Activated T-cell treated with anti-CD3 and anti-CD28 coated beads, Interleukin-2, amount 50 U/mL, for 72 hours (primary cell): ENCODE measurements at regions not wholly inside any gene's neighbourhood (a gene's known extent, or its start where the extent isn't known, plus 50 kb on each side); places are given as distances from the start of the nearest gene placed in this dataset.
A peak's percentile ranks its signal among the peaks of the same experiment; 100 is the strongest.

Experiments
- ATAC-seq, 2 donors: fragments of 150-1000 bp; cut with Tn5 transposase; replicated peaks in 1 of 2; 2 replicates each; pipeline ENCODE4 v1.10.0; 2021; ENCODE audit warnings: moderate library complexity in 2 of 2, mild to moderate bottlenecking in 1 of 2
- DNase-seq, 2 donors: peaks; one replicate each; pipeline ENCODE4 v3.0.0; 2021 to 2022; ENCODE audit warnings: mixed read lengths in 1 of 2
- H3K27ac Mint-ChIP-seq: one replicate; pipeline ENCODE4 v1.8.0; 2022; ENCODE audit warnings: mild to moderate bottlenecking, moderate library complexity, mixed read lengths
- H3K27me3 Mint-ChIP-seq: one replicate; pipeline ENCODE4 v1.8.0; 2022; ENCODE audit warnings: low read depth, mixed read lengths
- H3K36me3 Mint-ChIP-seq, 2 donors: one replicate each; pipeline ENCODE4 v1.8.0; 2022; ENCODE audit warnings: mixed read lengths in 2 of 2, mild to moderate bottlenecking in 1 of 2; ENCODE audit not compliant: insufficient read depth in 2 of 2
- H3K4me1 Mint-ChIP-seq: one replicate; pipeline ENCODE4 v1.8.0; 2022; ENCODE audit warnings: low read depth, mixed read lengths
- H3K4me3 Mint-ChIP-seq, 2 donors: one replicate each; pipeline ENCODE4 v1.8.0; 2022; ENCODE audit warnings: mild to moderate bottlenecking in 2 of 2, mixed read lengths in 2 of 2, moderate library complexity in 2 of 2
- H3K9me3 Mint-ChIP-seq, 2 donors: one replicate each; pipeline ENCODE4 v1.8.0; 2022; ENCODE audit warnings: mixed read lengths in 2 of 2

- Mint-ChIP-seq H3K27me3 (peaks cover 10% of the 10 kb centered on the region), H3K36me3 (no peaks in the 10 kb centered on the region), H3K4me1 (no peaks in the 10 kb centered on the region)
Measured at GRCh38 chr9:121577166-121577565, 74.3 kb upstream of the DAB2IP start.

GRCh38 chr9:121577572-121577971, 73.9 kb upstream of the DAB2IP start:
- H3K4me1 Mint-ChIP-seq: no peaks in the 10 kb centered on the region
- H3K9me3 Mint-ChIP-seq: no peaks in the 10 kb centered on the region
- DNase-seq (no peak), ATAC-seq (no peak)
- H3K36me3 Mint-ChIP-seq: no peaks in the 10 kb centered on the region
- H3K27ac Mint-ChIP-seq: no peak overlapping the region
- H3K4me3 Mint-ChIP-seq: no peak overlapping the region
- peaks cover 10% of the 10 kb centered on the region for H3K27me3 Mint-ChIP-seq

More at GRCh38 chr9:121577166-121577565, 74.3 kb upstream of the DAB2IP start:
- Mint-ChIP-seq H3K9me3 (no peaks in the 10 kb centered on the region), H3K4me3 (no peak overlapping the region), H3K27ac (no peak overlapping the region)
- ATAC-seq (no peak), DNase-seq (no peak)

GRCh38 chr9:121581786-121582600, 69.4 kb upstream of the DAB2IP start:
- DNase-seq (no peak), ATAC-seq (no peak)
- Mint-ChIP-seq H3K4me1 (no peaks in the 10 kb centered on the region), H3K36me3 (no peaks in the 10 kb centered on the region), H3K27ac (no peak overlapping the region), H3K27me3 (peaks cover 18% of the 10 kb centered on the region), H3K4me3 (no peak overlapping the region), H3K9me3 (no peaks in the 10 kb centered on the region)

- no peak for DNase-seq
- Mint-ChIP-seq H3K4me3 (no peak overlapping the region), H3K27ac (no peak overlapping the region), H3K27me3 (peaks cover 22% of the 10 kb centered on the region), H3K4me1 (no peaks in the 10 kb centered on the region), H3K36me3 (no peaks in the 10 kb centered on the region), H3K9me3 (no peaks in the 10 kb centered on the region)
- no peak for ATAC-seq
Measured at GRCh38 chr9:121582641-121583040, 68.8 kb upstream of the DAB2IP start.

- no peak for ATAC-seq
- Mint-ChIP-seq H3K36me3 (no peaks in the 10 kb centered on the region), H3K27ac (no peak overlapping the region), H3K4me1 (no peaks in the 10 kb centered on the region), H3K27me3 (peaks cover 30% of the 10 kb centered on the region), H3K4me3 (no peak overlapping the region), H3K9me3 (no peaks in the 10 kb centered on the region)
- DNase-seq: no peak
Measured at GRCh38 chr9:121584421-121584820, 67.0 kb upstream of the DAB2IP start.

- H3K9me3 Mint-ChIP-seq: no peaks in the 10 kb centered on the region
- H3K27ac Mint-ChIP-seq: no peak overlapping the region
- H3K4me1 Mint-ChIP-seq: no peaks in the 10 kb centered on the region
- ATAC-seq: no peak
- H3K4me3 Mint-ChIP-seq: no peak overlapping the region
- H3K36me3 Mint-ChIP-seq: no peaks in the 10 kb centered on the region
- no peak for DNase-seq
- peaks cover 43% of the 10 kb centered on the region for H3K27me3 Mint-ChIP-seq
Measured at GRCh38 chr9:121587863-121588262, 63.6 kb upstream of the DAB2IP start.

GRCh38 chr9:121589986-121590385, 61.4 kb upstream of the DAB2IP start:
- Mint-ChIP-seq H3K27ac (no peak overlapping the region), H3K9me3 (no peaks in the 10 kb centered on the region), H3K4me3 (no peak overlapping the region), H3K27me3 (peaks cover 55% of the 10 kb centered on the region), H3K36me3 (no peaks in the 10 kb centered on the region), H3K4me1 (no peaks in the 10 kb centered on the region)
- ATAC-seq (no peak), DNase-seq (no peak)

GRCh38 chr9:121592265-121592664, 59.2 kb upstream of the DAB2IP start:
- DNase-seq (no peak), ATAC-seq (no peak)
- Mint-ChIP-seq H3K4me1 (no peaks in the 10 kb centered on the region), H3K4me3 (no peak overlapping the region), H3K36me3 (no peaks in the 10 kb centered on the region), H3K27me3 (peaks cover 56% of the 10 kb centered on the region), H3K9me3 (no peaks in the 10 kb centered on the region), H3K27ac (no peak overlapping the region)

GRCh38 chr9:121593066-121593465, 58.4 kb upstream of the DAB2IP start:
- peaks cover 2 to 5% of the 10 kb centered on the region in 2 donors for H3K36me3 Mint-ChIP-seq
- H3K27ac Mint-ChIP-seq: no peak overlapping the region
- no peaks in the 10 kb centered on the region for H3K4me1 Mint-ChIP-seq

GRCh38 chr9:121596515-121596914, 54.9 kb upstream of the DAB2IP start:
- Mint-ChIP-seq H3K27ac (no peak overlapping the region), H3K4me1 (no peaks in the 10 kb centered on the region), H3K4me3 (no peak overlapping the region), H3K27me3 (peaks cover 60% of the 10 kb centered on the region), H3K36me3 (peaks cover 2 to 8% of the 10 kb centered on the region in 2 donors), H3K9me3 (peaks cover 0 to 2% of the 10 kb centered on the region in 2 donors)
- DNase-seq (no peak), ATAC-seq (no peak)

More at GRCh38 chr9:121593066-121593465, 58.4 kb upstream of the DAB2IP start:
- H3K9me3 Mint-ChIP-seq: peaks cover 0 to 2% of the 10 kb centered on the region in 2 donors
- no peak for DNase-seq
- ATAC-seq: no peak
- H3K27me3 Mint-ChIP-seq: peaks cover 60% of the 10 kb centered on the region
- no peak overlapping the region for H3K4me3 Mint-ChIP-seq

- peaks cover 2 to 8% of the 10 kb centered on the region in 2 donors for H3K36me3 Mint-ChIP-seq
- no peak overlapping the region for H3K4me3 Mint-ChIP-seq
- H3K9me3 Mint-ChIP-seq: peaks cover 0 to 2% of the 10 kb centered on the region in 2 donors
- no peak overlapping the region for H3K27ac Mint-ChIP-seq
- no peak for ATAC-seq
- peaks cover 59% of the 10 kb centered on the region for H3K27me3 Mint-ChIP-seq
- H3K4me1 Mint-ChIP-seq: no peaks in the 10 kb centered on the region
- no peak for DNase-seq
Measured at GRCh38 chr9:121597698-121598166, 53.7 kb upstream of the DAB2IP start.

- H3K27ac Mint-ChIP-seq: no peak overlapping the region
- peaks cover 63% of the 10 kb centered on the region for H3K27me3 Mint-ChIP-seq
- H3K36me3 Mint-ChIP-seq: peaks cover 2 to 8% of the 10 kb centered on the region in 2 donors
- peaks cover 0 to 2% of the 10 kb centered on the region in 2 donors for H3K9me3 Mint-ChIP-seq
- no peak for DNase-seq
- H3K4me3 Mint-ChIP-seq: peak overlapping the region in 1 of 2 donors; percentile 66
- no peak for ATAC-seq
- H3K4me1 Mint-ChIP-seq: no peaks in the 10 kb centered on the region
Measured at GRCh38 chr9:121598167-121598964, 53.1 kb upstream of the DAB2IP start.
